ENCODE measurements at regions not wholly inside any gene's neighbourhood (a gene's known extent, or its start where the extent isn't known, plus 50 kb on each side); places are given as distances from the start of the nearest gene placed in this dataset.

- no peak for TF ChIP-seq POLR2A (IDR thresholded peaks at IDR 0.05; ENCODE audit: low read depth, low read length)
- TF ChIP-seq FOS (IDR thresholded peaks at IDR 0.05; ENCODE audit: borderline replicate concordance, insufficient read depth, low read length): no peak
Observed at GRCh38 chr11:106461839-106462545, 384.5 kb downstream of the AASDHPPT start.

Measured in endothelial cell of umbilical vein (primary cell).